BLaER1 (cell line): ENCODE measurements at regions not wholly inside any gene's neighbourhood (a gene's known extent, or its start where the extent isn't known, plus 50 kb on each side); places are given as distances from the start of the nearest gene placed in this dataset.

Source experiments
- H3K27ac ChIP-seq: shearing (Covaris generic); formaldehyde crosslinking; 2 replicates; pipeline ENCODE4 v1.8.1; 2022
- H3K27me3 ChIP-seq: shearing (Covaris generic); formaldehyde crosslinking; 2 replicates; pipeline ENCODE4 v1.8.1; 2022
- H3K36me3 ChIP-seq: shearing (Covaris generic); formaldehyde crosslinking; 2 replicates; pipeline ENCODE4 v1.8.1; 2022
- H3K4me1 ChIP-seq: shearing (Covaris generic); formaldehyde crosslinking; 2 replicates; pipeline ENCODE4 v1.8.1; 2022
- H3K4me2 ChIP-seq: shearing (Covaris generic); formaldehyde crosslinking; 2 replicates; pipeline ENCODE4 v1.8.1; 2022
- H3K4me3 ChIP-seq: shearing (Covaris generic); formaldehyde crosslinking; 2 replicates; pipeline ENCODE4 v1.8.1; 2022
- H3K9ac ChIP-seq: shearing (Covaris generic); formaldehyde crosslinking; 2 replicates; pipeline ENCODE4 v1.8.1; 2022
- H3K9me3 ChIP-seq: shearing (Covaris generic); formaldehyde crosslinking; 2 replicates; pipeline ENCODE4 v1.8.1; 2022
- H4K20me1 ChIP-seq: shearing (Covaris generic); formaldehyde crosslinking; 2 replicates; pipeline ENCODE4 v1.8.1; 2022
- Cebpa-rat ChIP-seq: shearing (Covaris generic); IDR thresholded peaks from 2 replicates; pipeline ENCODE4 v1.8.1; 2022

DNA sequence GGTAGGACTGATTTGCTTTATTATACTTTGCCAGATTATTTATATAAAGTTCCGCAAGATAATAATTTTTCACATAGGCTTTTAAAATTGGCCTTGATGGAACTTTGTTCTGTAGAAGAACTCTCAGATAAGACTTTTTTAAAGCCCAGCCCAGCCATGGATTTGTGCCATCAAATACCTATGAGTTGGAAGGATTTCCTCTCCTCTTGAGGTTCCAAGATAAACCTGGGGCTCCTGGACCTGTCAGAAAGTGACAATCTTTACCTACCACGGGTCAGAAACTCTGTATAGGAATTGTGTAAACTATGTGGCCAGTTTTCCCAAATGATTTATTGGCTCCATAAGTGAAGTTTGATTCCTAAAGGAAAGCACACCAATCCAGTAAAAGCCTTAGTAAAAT is 271.9 kb upstream of the GRID2 start:
- Histone ChIP-seq H4K20me1 (no peaks in the 10 kb centered on the region), H3K4me2 (no peak overlapping the region), H3K9ac (no peak overlapping the region), H3K27ac (no peak overlapping the region), H3K36me3 (no peaks in the 10 kb centered on the region), H3K9me3 (no peaks in the 10 kb centered on the region), H3K4me1 (no peaks in the 10 kb centered on the region), H3K4me3 (no peak overlapping the region), H3K27me3 (no peaks in the 10 kb centered on the region)
- no peak for TF ChIP-seq Cebpa-rat

DNA sequence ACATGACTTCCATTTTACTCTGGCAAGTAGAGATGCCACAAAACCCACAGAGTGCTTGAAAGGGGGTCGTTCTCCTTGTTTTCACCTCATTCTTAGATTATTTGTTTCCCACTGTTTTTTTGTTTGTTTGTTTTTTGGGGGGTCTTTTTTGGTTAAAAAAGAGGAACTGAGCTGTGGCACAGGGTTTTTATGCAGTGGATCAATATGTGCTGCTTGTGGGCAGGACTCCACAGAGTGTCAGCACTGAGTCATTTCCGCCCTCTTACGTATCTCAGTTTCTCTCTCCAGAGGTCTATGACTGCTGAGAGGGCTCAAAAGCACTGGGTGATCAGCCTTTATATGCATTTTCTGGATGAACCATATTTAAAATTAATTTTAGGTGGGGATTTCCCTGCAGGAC is 268.1 kb upstream of the GRID2 start:
- H3K4me1 ChIP-seq: no peaks in the 10 kb centered on the region
- no peak overlapping the region for H3K9ac ChIP-seq
- H4K20me1 ChIP-seq: no peaks in the 10 kb centered on the region
- no peaks in the 10 kb centered on the region for H3K27me3 ChIP-seq
- TF ChIP-seq Cebpa-rat: no peak
- H3K4me2 ChIP-seq: no peak overlapping the region
- no peak overlapping the region for H3K27ac ChIP-seq
- peaks cover 25% of the 10 kb centered on the region for H3K9me3 ChIP-seq
- no peak overlapping the region for H3K4me3 ChIP-seq
- no peaks in the 10 kb centered on the region for H3K36me3 ChIP-seq

DNA sequence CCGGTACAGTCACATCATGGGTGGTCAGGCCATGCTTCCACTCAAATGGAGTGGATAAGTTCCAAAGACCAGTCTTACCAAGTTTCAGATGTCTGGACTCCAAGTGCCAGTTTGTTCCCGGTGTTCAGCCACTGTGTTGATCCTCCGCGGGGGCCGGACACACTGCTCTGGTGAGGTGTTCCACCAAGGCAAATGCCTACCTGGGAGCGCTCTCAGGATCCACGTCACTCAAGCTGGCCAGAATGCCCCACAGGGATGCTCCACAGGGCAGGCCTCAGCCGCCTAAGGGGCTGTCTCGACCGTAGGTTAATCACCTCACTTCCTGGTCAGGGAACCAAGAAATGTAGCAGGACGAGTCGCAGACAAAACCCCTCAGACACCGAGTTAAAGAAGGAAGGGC is 258.0 kb upstream of the GRID2 start:
- TF ChIP-seq Cebpa-rat: no peak
- no peak overlapping the region for H3K4me3 ChIP-seq
- H3K36me3 ChIP-seq: no peaks in the 10 kb centered on the region
- no peaks in the 10 kb centered on the region for H3K4me1 ChIP-seq
- no peaks in the 10 kb centered on the region for H3K9me3 ChIP-seq
- no peaks in the 10 kb centered on the region for H4K20me1 ChIP-seq
- no peak overlapping the region for H3K4me2 ChIP-seq
- H3K27ac ChIP-seq: no peak overlapping the region
- H3K27me3 ChIP-seq: no peaks in the 10 kb centered on the region
- H3K9ac ChIP-seq: no peak overlapping the region

DNA sequence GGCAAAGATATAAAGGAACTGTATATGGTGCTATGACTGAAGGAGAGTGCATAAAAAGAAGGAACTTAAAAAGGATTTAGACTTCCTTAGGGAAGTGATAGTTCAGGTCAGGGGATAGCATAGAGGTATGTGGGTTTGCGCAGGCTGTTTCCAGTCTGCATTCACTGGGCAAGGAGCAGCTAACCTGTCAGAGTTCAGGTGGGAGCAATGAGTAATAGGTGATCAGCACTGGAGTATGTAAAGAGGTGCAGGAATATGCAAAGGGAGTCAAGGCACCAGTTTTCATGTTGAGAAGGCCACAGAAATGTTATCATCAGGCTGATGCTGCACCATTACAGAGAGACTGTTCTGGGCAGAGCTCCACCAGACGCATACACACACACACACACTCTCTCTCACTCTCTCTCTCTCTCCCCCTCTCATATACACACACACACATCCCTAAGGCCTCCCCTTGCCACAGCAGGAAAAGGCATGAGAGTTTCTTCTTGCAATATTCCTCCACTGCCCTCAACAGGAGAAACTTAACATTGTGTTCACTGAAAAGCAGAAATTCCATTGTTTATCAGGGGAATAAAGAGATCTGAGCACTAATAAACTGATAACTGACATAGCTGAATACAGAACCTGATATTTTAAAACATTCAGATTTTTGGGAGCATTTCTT is 256.4 kb upstream of the GRID2 start:
- Histone ChIP-seq H3K4me2 (no peak overlapping the region), H3K27ac (no peak overlapping the region), H3K36me3 (no peaks in the 10 kb centered on the region), H3K27me3 (no peaks in the 10 kb centered on the region), H3K4me1 (no peaks in the 10 kb centered on the region), H3K9me3 (no peaks in the 10 kb centered on the region), H3K4me3 (no peak overlapping the region), H4K20me1 (no peaks in the 10 kb centered on the region), H3K9ac (no peak overlapping the region)
- TF ChIP-seq Cebpa-rat: no peak

DNA sequence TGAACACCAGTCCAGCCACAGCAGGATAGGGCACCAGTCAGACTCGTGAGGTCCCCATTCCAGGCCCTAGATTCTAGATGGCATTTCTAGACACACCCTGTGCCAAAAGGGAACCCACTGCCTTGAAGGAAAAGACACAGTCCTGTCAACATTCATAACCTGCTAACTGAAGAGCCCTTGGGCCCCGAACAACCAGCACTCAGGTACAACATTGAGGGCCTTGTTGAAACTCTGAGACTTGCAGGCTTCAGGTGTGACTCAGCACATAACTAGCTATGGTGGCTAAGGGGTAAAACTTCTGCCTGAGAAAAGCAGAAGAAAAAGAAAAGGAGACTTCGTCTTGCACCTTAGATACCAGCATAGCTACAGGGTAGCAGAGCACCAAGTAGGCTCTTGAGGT is 252.9 kb upstream of the GRID2 start:
- Histone ChIP-seq H3K27ac (no peak overlapping the region), H3K4me3 (no peak overlapping the region), H3K4me2 (no peak overlapping the region), H3K9ac (no peak overlapping the region), H4K20me1 (no peaks in the 10 kb centered on the region), H3K36me3 (no peaks in the 10 kb centered on the region), H3K4me1 (no peaks in the 10 kb centered on the region), H3K9me3 (no peaks in the 10 kb centered on the region), H3K27me3 (no peaks in the 10 kb centered on the region)
- no peak for TF ChIP-seq Cebpa-rat

DNA sequence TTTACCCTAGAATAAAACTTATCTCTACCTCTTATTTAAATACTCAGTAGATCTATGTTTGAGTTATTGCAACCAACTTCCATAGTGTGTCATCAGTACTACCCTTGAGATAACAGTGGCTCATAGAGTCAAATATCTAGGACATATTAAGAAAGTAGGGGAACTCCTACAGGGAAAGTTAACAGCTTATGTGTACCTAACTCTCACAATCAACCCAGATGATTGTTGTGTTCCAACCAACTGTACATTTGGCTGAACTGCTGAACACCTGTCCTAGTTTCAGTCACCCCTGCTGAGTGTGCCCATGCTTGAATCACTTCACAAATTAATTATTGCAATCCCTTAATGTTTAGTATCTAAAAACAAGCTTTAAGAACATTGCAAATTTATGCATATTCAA is 244.2 kb upstream of the GRID2 start:
- H3K9ac ChIP-seq: no peak overlapping the region

DNA sequence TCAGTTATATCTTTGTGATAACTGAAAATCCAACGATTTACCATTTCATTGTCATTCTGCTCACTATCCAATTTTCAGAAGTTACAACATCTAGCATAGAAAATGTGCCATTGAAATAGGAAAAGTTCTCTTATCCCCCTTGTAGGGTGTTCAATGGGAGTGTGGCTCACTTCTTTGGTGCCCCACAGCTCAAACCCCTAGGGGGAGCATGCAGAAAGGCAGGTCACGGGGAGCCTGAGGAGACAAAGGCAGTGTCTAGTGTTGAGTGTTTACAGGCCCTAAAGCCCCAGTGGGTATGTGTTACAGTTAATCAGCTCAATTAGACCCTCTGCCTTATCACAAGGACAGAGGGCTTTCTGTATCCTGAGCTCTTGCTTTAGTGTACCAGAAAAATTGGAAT is 243.4 kb upstream of the GRID2 start:
- H4K20me1 ChIP-seq: no peaks in the 10 kb centered on the region
- H3K4me1 ChIP-seq: no peaks in the 10 kb centered on the region
- no peak for TF ChIP-seq Cebpa-rat
- no peaks in the 10 kb centered on the region for H3K27me3 ChIP-seq
- H3K4me3 ChIP-seq: no peak overlapping the region
- H3K9ac ChIP-seq: no peak overlapping the region
- no peaks in the 10 kb centered on the region for H3K9me3 ChIP-seq
- H3K27ac ChIP-seq: no peak overlapping the region
- H3K36me3 ChIP-seq: no peaks in the 10 kb centered on the region
- H3K4me2 ChIP-seq: no peak overlapping the region

More for the DNA sequence above, 244.2 kb upstream of the GRID2 start:
- no peaks in the 10 kb centered on the region for H4K20me1 ChIP-seq
- H3K4me2 ChIP-seq: no peak overlapping the region
- no peak overlapping the region for H3K27ac ChIP-seq
- no peaks in the 10 kb centered on the region for H3K4me1 ChIP-seq
- TF ChIP-seq Cebpa-rat: no peak
- H3K4me3 ChIP-seq: no peak overlapping the region
- no peaks in the 10 kb centered on the region for H3K36me3 ChIP-seq
- H3K27me3 ChIP-seq: no peaks in the 10 kb centered on the region
- H3K9me3 ChIP-seq: no peaks in the 10 kb centered on the region

DNA sequence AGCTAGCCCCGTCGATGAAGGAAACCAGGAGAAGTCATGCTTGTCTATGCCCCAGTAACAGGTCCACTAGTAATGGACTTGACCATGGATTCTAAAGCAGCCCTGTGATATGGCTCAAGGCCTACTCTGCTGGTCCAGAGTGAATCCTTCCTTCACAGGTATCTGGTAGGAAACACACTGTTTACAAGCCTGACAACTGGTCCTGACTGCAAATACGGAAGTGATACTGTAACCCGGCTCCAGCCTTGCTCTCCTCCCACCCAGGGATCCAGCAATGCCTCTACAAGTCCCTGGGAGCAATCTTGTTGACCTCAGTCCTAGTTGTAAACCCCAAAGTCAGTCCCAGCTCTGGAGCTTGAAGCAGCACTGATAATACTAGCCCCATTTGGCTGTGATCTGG is 239.2 kb upstream of the GRID2 start:
- H3K27me3 ChIP-seq: no peaks in the 10 kb centered on the region
- H3K27ac ChIP-seq: no peak overlapping the region
- H4K20me1 ChIP-seq: no peaks in the 10 kb centered on the region
- no peaks in the 10 kb centered on the region for H3K4me1 ChIP-seq
- no peaks in the 10 kb centered on the region for H3K36me3 ChIP-seq
- H3K9ac ChIP-seq: no peak overlapping the region
- no peak for TF ChIP-seq Cebpa-rat
- no peak overlapping the region for H3K4me2 ChIP-seq
- H3K9me3 ChIP-seq: no peaks in the 10 kb centered on the region
- H3K4me3 ChIP-seq: no peak overlapping the region

DNA sequence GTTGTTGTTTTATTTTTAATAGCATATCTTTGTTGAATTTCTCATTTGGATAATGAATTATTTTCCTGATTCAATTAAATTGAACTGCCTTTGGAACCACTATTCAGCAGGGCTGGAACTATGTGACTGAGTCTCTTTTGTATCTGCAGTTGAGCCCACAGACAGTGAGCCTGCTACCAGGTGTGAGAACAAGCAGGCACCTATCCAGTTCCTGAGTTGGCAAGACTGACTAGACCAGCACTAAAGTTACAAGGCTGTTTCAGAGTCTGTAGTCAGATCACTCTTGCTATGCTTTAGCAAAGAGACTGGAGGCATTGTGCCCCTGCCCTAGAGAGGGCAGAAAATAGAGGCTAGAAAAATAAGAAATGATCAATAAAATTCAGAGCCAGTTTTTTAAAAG is 237.3 kb upstream of the GRID2 start:
- no peak overlapping the region for H3K9ac ChIP-seq
- H3K27ac ChIP-seq: no peak overlapping the region
- H3K4me2 ChIP-seq: no peak overlapping the region
- no peaks in the 10 kb centered on the region for H3K4me1 ChIP-seq
- no peaks in the 10 kb centered on the region for H4K20me1 ChIP-seq
- TF ChIP-seq Cebpa-rat: no peak
- no peak overlapping the region for H3K4me3 ChIP-seq
- no peaks in the 10 kb centered on the region for H3K27me3 ChIP-seq
- H3K9me3 ChIP-seq: peaks cover 19% of the 10 kb centered on the region
- H3K36me3 ChIP-seq: no peaks in the 10 kb centered on the region

DNA sequence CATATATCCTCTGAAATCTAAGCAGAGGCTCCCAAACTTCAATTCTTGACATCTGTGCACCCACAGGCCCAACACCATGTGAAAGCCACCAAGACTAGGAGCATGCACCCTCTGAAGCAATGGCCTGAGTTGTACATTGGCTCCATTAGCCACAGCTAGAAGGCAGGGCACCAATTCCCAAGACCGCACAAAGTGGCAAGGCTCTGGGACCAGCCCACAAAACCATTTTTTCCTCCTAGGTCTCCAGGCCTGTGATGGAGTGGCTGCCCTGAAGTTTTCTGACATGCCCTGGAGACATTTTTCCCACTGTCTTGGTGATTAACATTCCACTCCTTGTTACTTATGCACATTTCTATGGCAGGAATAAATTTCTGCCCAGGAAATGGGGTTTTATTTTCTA is 232.2 kb upstream of the GRID2 start:
- Histone ChIP-seq H3K27me3 (no peaks in the 10 kb centered on the region), H3K36me3 (no peaks in the 10 kb centered on the region), H4K20me1 (no peaks in the 10 kb centered on the region), H3K4me1 (no peaks in the 10 kb centered on the region), H3K9ac (no peak overlapping the region), H3K27ac (no peak overlapping the region), H3K9me3 (peaks cover 32% of the 10 kb centered on the region), H3K4me2 (no peak overlapping the region), H3K4me3 (no peak overlapping the region)
- no peak for TF ChIP-seq Cebpa-rat

DNA sequence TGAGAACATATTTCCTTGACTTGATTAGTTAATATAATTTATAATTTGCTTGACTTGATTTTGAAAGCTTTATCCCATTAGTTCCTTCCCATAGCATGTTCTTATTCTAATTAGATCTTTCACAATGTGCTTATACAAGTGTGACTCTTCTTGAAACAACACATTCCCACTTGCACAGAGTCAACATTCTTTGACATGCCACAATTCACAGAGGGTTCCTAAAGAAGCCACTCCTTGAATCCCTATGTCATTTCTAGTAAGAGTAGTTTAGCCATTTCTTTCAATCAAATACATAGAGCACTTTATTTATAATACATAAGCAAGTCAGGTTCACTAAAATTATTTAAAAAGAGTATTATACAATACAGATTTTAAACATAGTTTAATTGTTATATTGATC is 228.9 kb upstream of the GRID2 start:
- peaks cover 30% of the 10 kb centered on the region for H3K9me3 ChIP-seq
- no peak overlapping the region for H3K4me2 ChIP-seq
- no peaks in the 10 kb centered on the region for H4K20me1 ChIP-seq
- no peak for TF ChIP-seq Cebpa-rat
- no peaks in the 10 kb centered on the region for H3K4me1 ChIP-seq
- no peaks in the 10 kb centered on the region for H3K27me3 ChIP-seq
- H3K27ac ChIP-seq: no peak overlapping the region
- no peaks in the 10 kb centered on the region for H3K36me3 ChIP-seq
- H3K9ac ChIP-seq: no peak overlapping the region
- H3K4me3 ChIP-seq: no peak overlapping the region
